ENCODE measurements at regions not wholly inside any gene's neighbourhood (a gene's known extent, or its start where the extent isn't known, plus 50 kb on each side); places are given as distances from the start of the nearest gene placed in this dataset.
"Not testable (repeated sequence)": the region's sequence is repeated elsewhere in the genome, so short reads cannot be mapped to it uniquely, and the experiment has no call there.

DNA sequence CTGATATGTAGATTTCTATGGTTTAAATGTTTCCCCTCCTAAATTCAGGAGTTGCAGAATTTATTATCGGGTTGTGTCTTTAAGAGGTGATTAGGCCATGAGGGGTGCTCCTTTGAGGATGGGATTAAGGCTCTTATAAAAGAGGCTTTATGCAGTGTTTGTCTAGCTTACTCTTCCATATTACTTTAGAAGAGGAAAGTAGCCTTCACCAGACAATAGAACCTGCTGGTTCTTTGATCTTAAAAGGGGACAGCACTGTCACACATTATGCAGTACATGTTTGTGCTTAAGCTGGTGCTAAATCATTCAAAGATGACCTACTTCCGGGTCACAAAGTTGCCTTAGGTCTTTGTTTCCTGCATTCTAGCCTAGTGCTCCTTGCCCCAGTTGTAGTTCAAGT lies 81.0 kb downstream of the CPXCR1 start:
- no peak overlapping the region for H3K4me3 ChIP-seq
- no peaks in the 10 kb centered on the region for H3K27me3 ChIP-seq
- no peaks in the 10 kb centered on the region for H3K36me3 ChIP-seq
- no peak for DNase-seq (ENCODE audit: low spot score in 2 of 2)
- no peaks in the 10 kb centered on the region for H3K4me1 ChIP-seq
- TF ChIP-seq EP300 (IDR thresholded peaks at IDR 0.05) (no peak), POLR2AphosphoS5 (IDR thresholded peaks at IDR 0.05) (no peak), POLR2A (IDR thresholded peaks at IDR 0.05) (no peak), CTCF (IDR thresholded peaks at IDR 0.05) (no peak)
- H3K27ac ChIP-seq: no peak overlapping the region
- H3K9me3 ChIP-seq: no peaks in the 10 kb centered on the region
- 74% methylated on average over 2 of the region's 2 CpGs for WGBS

DNA sequence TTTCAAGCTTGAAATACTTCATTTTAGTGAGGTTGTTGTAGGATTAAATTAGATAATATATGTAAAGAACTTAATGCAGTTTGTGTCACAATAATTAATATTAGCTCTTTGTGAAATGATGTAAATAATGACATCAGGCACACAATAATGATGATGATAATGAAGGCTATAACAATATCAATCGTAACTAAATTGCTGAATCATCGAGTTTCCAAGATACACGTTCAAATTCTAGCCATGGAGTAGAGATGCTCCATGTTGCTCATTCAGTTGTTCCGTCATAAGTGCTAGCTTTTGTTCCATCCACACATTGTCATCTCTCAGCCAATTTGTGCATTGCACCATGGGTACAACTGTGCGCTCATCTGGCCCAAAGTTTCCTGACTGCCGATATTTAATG lies 83.1 kb downstream of the CPXCR1 start:
- H3K36me3 ChIP-seq: no peaks in the 10 kb centered on the region
- H3K27me3 ChIP-seq: no peaks in the 10 kb centered on the region
- WGBS: 88% methylated on average over 6 of the region's 6 CpGs
- H3K27ac ChIP-seq: no peak overlapping the region
- no peak for DNase-seq (ENCODE audit: low spot score in 2 of 2)
- no peak for TF ChIP-seq CTCF (IDR thresholded peaks at IDR 0.05)
- no peak for TF ChIP-seq POLR2A (IDR thresholded peaks at IDR 0.05)
- TF ChIP-seq POLR2AphosphoS5 (IDR thresholded peaks at IDR 0.05): no peak
- TF ChIP-seq EP300 (IDR thresholded peaks at IDR 0.05): no peak
- no peaks in the 10 kb centered on the region for H3K9me3 ChIP-seq
- no peak overlapping the region for H3K4me3 ChIP-seq
- no peaks in the 10 kb centered on the region for H3K4me1 ChIP-seq

DNA sequence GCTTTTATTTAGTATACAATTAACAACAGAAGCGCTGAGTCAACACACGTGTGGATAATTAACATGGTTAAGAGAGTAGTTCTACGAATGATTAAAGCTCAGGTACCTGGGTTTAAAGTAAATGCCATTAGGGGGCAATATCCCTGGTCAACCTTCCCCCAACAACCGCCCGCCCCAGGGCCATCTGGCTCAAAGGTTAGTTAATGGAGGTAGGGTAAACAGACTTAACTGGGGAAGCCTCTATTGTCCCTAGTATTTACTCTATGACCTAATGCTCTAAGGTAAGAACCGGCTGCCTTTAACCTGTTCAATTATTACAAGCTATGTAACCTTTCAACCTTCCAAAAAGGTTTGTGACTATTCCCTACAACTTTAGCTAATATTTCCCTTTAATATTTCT lies 90.7 kb downstream of the CPXCR1 start:
- not testable (repeated sequence) for H3K4me1 ChIP-seq; H3K36me3 ChIP-seq; H3K27ac ChIP-seq; H3K4me3 ChIP-seq; H3K27me3 ChIP-seq; H3K9me3 ChIP-seq; DNase-seq (ENCODE audit: low spot score in 2 of 2)
- 78% methylated on average over 6 of the region's 6 CpGs for WGBS

- Histone ChIP-seq H3K27me3 (no peaks in the 10 kb centered on the region), H3K27ac (no peak overlapping the region), H3K4me3 (no peak overlapping the region), H3K36me3 (no peaks in the 10 kb centered on the region), H3K9me3 (no peaks in the 10 kb centered on the region), H3K4me1 (no peaks in the 10 kb centered on the region)
- WGBS: 67% methylated on average over 1 of the region's 1 CpG
- no peak for DNase-seq (ENCODE audit: low spot score in 2 of 2)
- TF ChIP-seq POLR2AphosphoS5 (IDR thresholded peaks at IDR 0.05): no peak
- no peak for TF ChIP-seq POLR2A (IDR thresholded peaks at IDR 0.05)
- TF ChIP-seq CTCF (IDR thresholded peaks at IDR 0.05): no peak
- no peak for TF ChIP-seq EP300 (IDR thresholded peaks at IDR 0.05)
These were observed 91.4 kb downstream of the CPXCR1 start for GRCh38 chrX:88838392-88838791.

GRCh38 chrX:88843841-88844240 lies 96.8 kb downstream of the CPXCR1 start:
- not testable (repeated sequence) for H3K27ac ChIP-seq; H3K9me3 ChIP-seq; H3K27me3 ChIP-seq; H3K4me3 ChIP-seq; H3K4me1 ChIP-seq; DNase-seq (ENCODE audit: low spot score in 2 of 2); H3K36me3 ChIP-seq
- WGBS: 26% methylated on average over 1 of the region's 1 CpG

GRCh38 chrX:88853925-88854324 lies 106.9 kb downstream of the CPXCR1 start:
- H3K9me3 ChIP-seq: peaks cover 4% of the 10 kb centered on the region
- no peaks in the 10 kb centered on the region for H3K27me3 ChIP-seq
- no peaks in the 10 kb centered on the region for H3K4me1 ChIP-seq
- no peaks in the 10 kb centered on the region for H3K36me3 ChIP-seq
- WGBS: 64% methylated on average over 3 of the region's 3 CpGs
- H3K4me3 ChIP-seq: no peak overlapping the region
- DNase-seq (ENCODE audit: low spot score in 2 of 2): no peak
- TF ChIP-seq POLR2AphosphoS5 (IDR thresholded peaks at IDR 0.05) (no peak), CTCF (IDR thresholded peaks at IDR 0.05) (no peak), EP300 (IDR thresholded peaks at IDR 0.05) (no peak), POLR2A (IDR thresholded peaks at IDR 0.05) (no peak)
- H3K27ac ChIP-seq: no peak overlapping the region
